Nephron (organoid): ENCODE measurements at regions not wholly inside any gene's neighbourhood (a gene's known extent, or its start where the extent isn't known, plus 50 kb on each side); places are given as distances from the start of the nearest gene placed in this dataset.

Experiments
- H3K27ac Mint-ChIP-seq, 3 experiments: 2 replicates each; pipeline ENCODE4 v1.8.0; 2020; ENCODE audit warnings: mixed read lengths in 3 of 3, mild to moderate bottlenecking in 2 of 3, moderate library complexity in 1 of 3
- H3K27me3 Mint-ChIP-seq: 2 replicates; pipeline ENCODE4 v1.8.0; 2021; ENCODE audit warnings: low read depth, mild to moderate bottlenecking, moderate library complexity, mixed read lengths
- H3K36me3 Mint-ChIP-seq: 2 replicates; pipeline ENCODE4 v1.8.0; 2020; ENCODE audit warnings: low read depth, mixed read lengths
- H3K4me1 Mint-ChIP-seq: 2 replicates; pipeline ENCODE4 v1.8.0; 2020; ENCODE audit warnings: mixed read lengths
- H3K4me3 Mint-ChIP-seq, 3 experiments: 2 replicates each; pipeline ENCODE4 v1.8.0; 2020; ENCODE audit warnings: mild to moderate bottlenecking in 3 of 3, mixed read lengths in 3 of 3, moderate library complexity in 2 of 3
- H3K9me3 Mint-ChIP-seq: 2 replicates; pipeline ENCODE4 v1.8.0; 2020; ENCODE audit warnings: mixed read lengths
- CTCF ChIP-seq, 3 experiments: fragments of 200-600 bp; sonication (generic); IDR thresholded peaks; one replicate each; pipeline ENCODE4 v1.5.0; 2021; ENCODE audit warnings: antibody characterized with exemption in 3 of 3; ENCODE audit not compliant: unreplicated experiment in 3 of 3

GRCh38 chr6:16832721-16833120, 71.5 kb upstream of the ATXN1 start:
- no peaks in the 10 kb centered on the region for H3K36me3 Mint-ChIP-seq
- H3K27ac Mint-ChIP-seq = no peak overlapping the region
- no peaks in the 10 kb centered on the region for H3K27me3 Mint-ChIP-seq
- no peak for TF ChIP-seq CTCF (IDR thresholded peaks at IDR 0.05; ENCODE audit: unreplicated experiment in 3 of 3)
- H3K4me3 Mint-ChIP-seq = no peak overlapping the region
- H3K9me3 Mint-ChIP-seq = no peaks in the 10 kb centered on the region
- H3K4me1 Mint-ChIP-seq = peaks cover 26% of the 10 kb centered on the region

- TF ChIP-seq CTCF (IDR thresholded peaks at IDR 0.05; ENCODE audit: unreplicated experiment in 3 of 3) = no peak
- H3K9me3 Mint-ChIP-seq = no peaks in the 10 kb centered on the region
- no peak overlapping the region for H3K4me3 Mint-ChIP-seq
- H3K27me3 Mint-ChIP-seq = peaks cover 3% of the 10 kb centered on the region
- H3K36me3 Mint-ChIP-seq = no peaks in the 10 kb centered on the region
- peaks cover 23% of the 10 kb centered on the region for H3K4me1 Mint-ChIP-seq
- no peak overlapping the region for H3K27ac Mint-ChIP-seq
Measured at GRCh38 chr6:16832043-16832567, 70.8 kb upstream of the ATXN1 start.

- Mint-ChIP-seq H3K4me1 (peaks cover 13% of the 10 kb centered on the region), H3K36me3 (no peaks in the 10 kb centered on the region), H3K9me3 (no peaks in the 10 kb centered on the region), H3K27me3 (peaks cover 4% of the 10 kb centered on the region), H3K27ac (no peak overlapping the region), H3K4me3 (no peak overlapping the region)
- TF ChIP-seq CTCF (IDR thresholded peaks at IDR 0.05; ENCODE audit: unreplicated experiment in 3 of 3) = no peak
Measured at GRCh38 chr6:16831136-16831535, 69.9 kb upstream of the ATXN1 start.

- Mint-ChIP-seq H3K36me3 (no peaks in the 10 kb centered on the region), H3K4me1 (peaks cover 10% of the 10 kb centered on the region), H3K9me3 (no peaks in the 10 kb centered on the region), H3K4me3 (no peak overlapping the region), H3K27ac (no peak overlapping the region), H3K27me3 (peaks cover 12% of the 10 kb centered on the region)
- no peak for TF ChIP-seq CTCF (IDR thresholded peaks at IDR 0.05; ENCODE audit: unreplicated experiment in 3 of 3)
Measured at GRCh38 chr6:16828058-16828457, 66.8 kb upstream of the ATXN1 start.

- no peak overlapping the region for H3K27ac Mint-ChIP-seq
- H3K4me1 Mint-ChIP-seq = peaks cover 10% of the 10 kb centered on the region
- TF ChIP-seq CTCF (IDR thresholded peaks at IDR 0.05; ENCODE audit: unreplicated experiment in 3 of 3) = no peak
- no peaks in the 10 kb centered on the region for H3K9me3 Mint-ChIP-seq
- peaks cover 16% of the 10 kb centered on the region for H3K27me3 Mint-ChIP-seq
- H3K4me3 Mint-ChIP-seq = no peak overlapping the region
- no peaks in the 10 kb centered on the region for H3K36me3 Mint-ChIP-seq
Measured at GRCh38 chr6:16827627-16828026, 66.4 kb upstream of the ATXN1 start.

GRCh38 chr6:16825784-16826183, 64.5 kb upstream of the ATXN1 start:
- no peak for TF ChIP-seq CTCF (IDR thresholded peaks at IDR 0.05; ENCODE audit: unreplicated experiment in 3 of 3)
- Mint-ChIP-seq H3K36me3 (no peaks in the 10 kb centered on the region), H3K4me1 (no peaks in the 10 kb centered on the region), H3K27ac (no peak overlapping the region), H3K9me3 (no peaks in the 10 kb centered on the region), H3K27me3 (peaks cover 19% of the 10 kb centered on the region), H3K4me3 (no peak overlapping the region)
